ENCODE measurements at regions not wholly inside any gene's neighbourhood (a gene's known extent, or its start where the extent isn't known, plus 50 kb on each side); places are given as distances from the start of the nearest gene placed in this dataset.

- no peak overlapping the region for H2BK120ac ChIP-seq (ENCODE audit: low read depth, low read length, poor library complexity, severe bottlenecking)
- H2BK12ac ChIP-seq (ENCODE audit: insufficient read length, low read depth, low read length), result no peak overlapping the region
- H3K4me1 ChIP-seq (ENCODE audit: insufficient read depth, low read length), result peaks cover 4% of the 10 kb centered on the region
- peaks cover 14% of the 10 kb centered on the region for H3K27me3 Mint-ChIP-seq (ENCODE audit: low read depth)
- H3K4me1 Mint-ChIP-seq, result peaks cover 29% of the 10 kb centered on the region in 2 experiments
- no peak overlapping the region for H2AK5ac ChIP-seq (ENCODE audit: insufficient read length, low read length)
- no CpG with 5 or more reads among the region's 11 CpGs for WGBS (ENCODE audit: extremely low coverage, insufficient read length, low lambda C conversion rate)
- no peak overlapping the region for H3T11ph ChIP-seq (ENCODE audit: low read length)
- no peak overlapping the region for H4K8ac ChIP-seq (replicated peaks; ENCODE audit: insufficient read length, low read depth, low read length)
- no peaks in the 10 kb centered on the region for H3K27me3 ChIP-seq (ENCODE audit: insufficient read depth, low read length)
- no peaks in the 10 kb centered on the region for H3K79me2 ChIP-seq (ENCODE audit: insufficient read depth, low read length)
- peak overlapping the region in 1 of 2 experiments; percentile 49; a peak in 2 of 5 replicates for H3K4me3 Mint-ChIP-seq
- no peak overlapping the region for H3K18ac ChIP-seq (ENCODE audit: insufficient read length, low read depth, low read length)
- peak; percentile 74 for DNase-seq
- H3K27ac ChIP-seq (ENCODE audit: insufficient read length, low read depth, low read length), result no peak overlapping the region
- H3K4me2 ChIP-seq (ENCODE audit: insufficient read depth, insufficient read length, low read length), result no peak overlapping the region
- H2BK5ac ChIP-seq (ENCODE audit: insufficient read length, low read length), result no peak overlapping the region
- H2BK20ac ChIP-seq (ENCODE audit: low read depth, low read length, poor library complexity, severe bottlenecking), result no peak overlapping the region
- no peak for TF ChIP-seq CTCF (conservative IDR thresholded peaks at IDR 0.05)
- no peak overlapping the region for H3K14ac ChIP-seq (ENCODE audit: insufficient read depth, low read length)
- H4K5ac ChIP-seq (ENCODE audit: insufficient read length, low read depth, low read length), result no peak overlapping the region
- H3K27ac Mint-ChIP-seq, result peak overlapping the region in 2 of 3 experiments; percentile 50 to 62; a peak in 2 of 7 replicates
- no peak overlapping the region for H3K4ac ChIP-seq (ENCODE audit: low read depth, low read length)
- no peak overlapping the region for H2BK15ac ChIP-seq (ENCODE audit: low read depth, low read length)
- H4K20me1 ChIP-seq (ENCODE audit: control insufficient read depth, insufficient read depth, insufficient read length), result no peaks in the 10 kb centered on the region
- H3K9me3 ChIP-seq (ENCODE audit: control insufficient read depth, low read depth, low read length), result no peaks in the 10 kb centered on the region
- peaks cover 4 to 5% of the 10 kb centered on the region in 2 experiments; a peak in 2 of 5 replicates for H3K9me3 Mint-ChIP-seq
- peaks cover 0 to 4% (median 4%) of the 10 kb centered on the region in 3 experiments; a peak in 2 of 7 replicates for H3K36me3 Mint-ChIP-seq (ENCODE audit: insufficient read depth in 1 of 3, low read depth in 3 of 3)
- no peak overlapping the region for H4K91ac ChIP-seq (ENCODE audit: insufficient read length, low read depth, low read length)
- no peak overlapping the region for H3K23ac ChIP-seq (ENCODE audit: insufficient read length, low read depth, low read length)
- no peak overlapping the region for H3K56ac ChIP-seq (ENCODE audit: insufficient read length, low read depth, low read length)
- H3K79me1 ChIP-seq (ENCODE audit: insufficient read depth, low read depth, low read length, poor library complexity, severe bottlenecking), result no peaks in the 10 kb centered on the region
- no peak overlapping the region for H2AFZ ChIP-seq (ENCODE audit: low read length)
- no peaks in the 10 kb centered on the region for H3K23me2 ChIP-seq (ENCODE audit: insufficient read length, low read depth, low read length, poor library complexity, severe bottlenecking)
- no peak overlapping the region for H3K9ac ChIP-seq (ENCODE audit: extremely low read depth, insufficient read length, low read length)
These were observed 111.6 kb upstream of the ZC3H12A start for GRCh38 chr1:37362594-37363385.

All from H9 (cell line).